ENCODE measurements at regions not wholly inside any gene's neighbourhood (a gene's known extent, or its start where the extent isn't known, plus 50 kb on each side); places are given as distances from the start of the nearest gene placed in this dataset.
A peak's percentile ranks its signal among the peaks of the same experiment; 100 is the strongest.

DNA sequence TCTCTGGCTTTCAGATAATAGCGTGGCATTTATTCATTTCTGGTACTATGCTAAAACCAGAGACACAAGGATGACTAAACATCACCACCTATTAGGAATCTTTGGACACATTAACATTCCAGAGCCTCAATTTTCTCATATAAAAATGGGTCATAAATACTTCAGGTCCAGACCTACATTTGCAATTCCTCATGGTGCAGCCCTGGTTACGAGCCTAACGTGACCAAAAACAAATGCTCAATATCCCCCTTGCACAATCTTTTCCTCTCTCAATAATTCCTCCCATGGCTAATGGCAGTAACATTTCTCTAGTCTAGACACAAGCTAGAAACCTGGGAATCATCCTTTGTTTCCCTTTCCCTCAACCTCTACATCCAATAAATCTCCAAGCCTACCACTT is 112.8 kb upstream of the NABP1 start:
- DNase-seq, result no peak

DNA sequence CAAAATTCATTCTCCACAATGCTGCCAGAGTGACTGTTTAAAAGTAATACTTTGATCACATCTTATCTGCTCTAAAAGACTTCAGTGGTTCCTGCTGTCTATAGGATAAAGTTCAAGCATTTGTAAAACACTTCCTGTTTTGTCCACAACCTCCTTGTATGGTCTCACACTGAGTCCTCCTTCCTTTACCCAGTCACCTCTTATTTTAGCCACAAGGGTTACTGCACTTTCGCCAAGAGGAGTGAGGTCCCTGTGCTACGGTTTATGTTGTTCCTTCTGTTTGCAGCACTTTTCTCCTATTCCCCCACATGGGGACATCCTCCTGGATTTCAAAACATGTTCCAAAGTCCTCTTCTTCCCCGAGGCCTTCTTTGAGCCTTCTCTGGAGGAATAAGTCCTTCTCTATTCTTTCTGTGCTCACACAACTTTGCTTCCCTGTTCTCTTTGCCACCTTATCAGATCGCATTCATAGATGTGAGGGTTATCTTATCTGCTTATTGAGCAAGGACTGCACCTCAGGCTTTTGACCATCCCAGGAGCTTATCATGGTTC is 112.2 kb upstream of the NABP1 start:
- no peak for DNase-seq

DNA sequence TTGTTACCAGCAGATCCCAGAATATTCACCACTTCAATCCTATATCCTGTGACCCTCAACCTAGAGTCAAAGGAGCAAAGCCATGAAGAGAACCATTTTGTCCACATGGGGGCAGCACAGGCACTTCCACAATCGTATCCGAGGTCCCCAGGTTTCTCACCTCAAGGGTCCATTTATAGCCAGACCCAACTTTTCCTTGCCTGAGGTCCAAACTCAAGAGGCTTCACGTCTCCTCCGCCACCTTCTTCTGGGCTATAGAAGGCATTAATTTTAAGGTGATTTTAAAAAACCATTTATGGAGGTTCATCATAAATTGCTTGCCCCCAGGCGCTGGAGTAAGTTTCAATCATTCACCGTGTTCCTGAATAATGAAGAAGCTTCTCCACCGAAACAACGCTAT is 111.6 kb upstream of the NABP1 start:
- peak; percentile 66 for DNase-seq

GRCh38 chr2:191567206-191567605 is 110.7 kb upstream of the NABP1 start:
- DNase-seq, result no peak

- no peak for DNase-seq
Observed at GRCh38 chr2:191569025-191569424, 108.9 kb upstream of the NABP1 start.

GRCh38 chr2:191571163-191571769 is 106.7 kb upstream of the NABP1 start:
- DNase-seq, result peak; percentile 77

DNA sequence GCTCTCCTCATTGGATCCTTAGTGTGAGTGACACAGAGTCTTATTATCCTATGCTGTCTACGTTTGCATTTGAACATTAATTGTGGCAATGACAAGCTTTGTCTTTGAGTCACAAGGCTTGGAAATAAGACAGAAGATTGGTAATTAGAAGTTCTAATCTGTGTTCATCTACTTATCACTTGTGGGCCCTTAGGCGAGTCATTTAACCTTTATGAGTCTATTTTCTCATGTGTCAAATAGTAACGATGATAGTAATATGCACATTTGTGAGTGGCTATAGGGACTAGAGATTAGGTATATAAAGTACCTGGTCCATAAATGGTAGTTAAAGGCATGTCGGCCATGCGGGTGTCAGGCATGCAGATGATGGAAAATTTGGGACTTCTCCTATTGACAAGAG is 105.6 kb upstream of the NABP1 start:
- DNase-seq, result no peak

DNA sequence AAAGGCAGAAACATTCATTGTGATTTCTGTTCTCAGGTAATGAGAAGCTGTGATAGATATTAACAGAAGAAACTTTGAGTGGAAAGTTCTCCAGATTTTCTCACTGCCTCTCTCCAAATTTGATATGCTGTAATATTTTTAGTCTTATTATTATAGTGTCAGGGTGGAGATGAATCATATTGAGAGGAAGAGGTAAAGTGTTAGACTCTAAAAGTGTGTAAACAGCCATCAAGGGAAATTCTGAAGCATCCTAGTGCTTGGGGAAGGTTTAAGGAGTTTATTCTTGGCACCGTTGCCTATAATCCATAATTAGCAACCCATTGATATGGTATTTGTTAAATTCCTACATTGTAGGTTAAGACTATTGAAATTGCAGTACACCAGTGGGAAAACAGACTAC is 104.7 kb upstream of the NABP1 start:
- no peak for DNase-seq

DNA sequence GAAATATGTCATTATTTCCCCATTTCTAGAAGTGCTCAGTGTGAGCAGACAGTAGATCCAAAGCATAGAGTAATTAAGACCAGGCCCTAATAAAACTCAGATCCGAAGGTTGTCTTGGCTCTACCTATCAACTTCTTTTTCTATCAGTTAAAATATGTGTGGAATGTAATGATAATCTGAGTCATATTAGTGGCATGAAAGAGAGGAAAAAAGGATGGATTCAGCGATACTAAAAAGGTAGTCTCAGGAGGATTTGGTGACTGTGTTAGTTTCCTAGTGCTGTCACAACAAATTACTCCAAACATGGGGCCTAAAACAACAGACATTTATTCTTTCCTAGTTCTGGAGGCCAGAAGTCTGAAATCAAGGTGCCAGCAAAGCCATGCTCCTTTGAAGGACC is 103.7 kb upstream of the NABP1 start:
- DNase-seq, result peak; percentile 63

DNA sequence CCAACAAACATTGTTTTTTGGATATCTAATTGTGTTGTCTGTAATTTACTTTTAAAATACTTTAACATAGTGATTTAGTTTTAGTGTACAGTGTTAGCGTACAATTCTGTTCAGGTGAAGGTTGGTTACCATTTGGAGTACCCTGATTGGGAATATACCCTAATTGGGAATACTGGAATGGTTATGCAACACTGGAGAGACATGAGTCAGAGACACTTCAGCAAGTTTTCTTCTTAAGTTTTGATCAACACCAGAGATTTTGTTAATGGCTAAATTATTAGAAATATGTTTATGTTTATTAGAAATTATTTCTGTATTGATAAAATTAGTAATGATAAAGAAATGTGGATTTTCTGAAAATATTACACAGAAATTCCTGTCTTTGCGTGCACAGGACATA is 100.3 kb upstream of the NABP1 start:
- no peak for DNase-seq

DNA sequence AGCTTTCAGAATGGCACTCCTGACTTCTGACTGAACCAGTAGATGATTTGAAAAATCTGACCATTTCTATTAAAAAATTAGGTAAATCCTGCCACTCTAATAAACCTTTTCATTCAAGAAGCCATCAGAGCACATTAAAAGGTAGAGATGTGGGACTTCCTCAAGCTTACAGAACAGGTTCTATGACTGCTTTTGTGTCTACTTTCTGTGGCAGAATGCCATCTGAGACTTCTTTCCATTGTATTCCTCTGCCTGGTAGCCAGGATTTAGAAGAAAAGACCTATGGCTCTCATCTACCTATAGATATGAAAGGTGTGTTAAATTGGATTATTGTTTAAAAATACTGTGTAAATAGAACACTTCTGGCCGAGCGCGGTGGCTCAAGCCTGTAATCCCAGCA is 99.9 kb upstream of the NABP1 start:
- no peak for DNase-seq

DNA sequence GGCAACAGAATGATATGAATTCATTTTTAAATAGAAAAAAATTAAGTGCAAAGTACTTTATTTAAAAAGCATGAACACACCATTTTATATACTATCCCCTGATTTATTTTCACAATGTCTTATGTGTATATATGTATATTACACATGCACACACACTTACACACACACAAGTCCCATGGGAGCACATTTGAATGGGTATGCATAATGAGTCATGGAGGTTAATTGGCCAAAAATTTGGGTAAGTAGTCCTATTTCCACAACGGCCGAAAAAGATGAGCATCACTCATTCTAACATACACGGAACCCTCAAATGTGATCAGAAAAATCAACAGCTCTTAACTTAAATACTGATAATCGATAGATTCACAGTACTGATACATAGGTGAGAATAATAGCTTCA is 97.4 kb upstream of the NABP1 start:
- peak; percentile 79 for DNase-seq

GRCh38 chr2:191581003-191581402 is 96.9 kb upstream of the NABP1 start:
- DNase-seq, result no peak

GRCh38 chr2:191582355-191582754 is 95.6 kb upstream of the NABP1 start:
- peak; percentile 95 for DNase-seq

DNA sequence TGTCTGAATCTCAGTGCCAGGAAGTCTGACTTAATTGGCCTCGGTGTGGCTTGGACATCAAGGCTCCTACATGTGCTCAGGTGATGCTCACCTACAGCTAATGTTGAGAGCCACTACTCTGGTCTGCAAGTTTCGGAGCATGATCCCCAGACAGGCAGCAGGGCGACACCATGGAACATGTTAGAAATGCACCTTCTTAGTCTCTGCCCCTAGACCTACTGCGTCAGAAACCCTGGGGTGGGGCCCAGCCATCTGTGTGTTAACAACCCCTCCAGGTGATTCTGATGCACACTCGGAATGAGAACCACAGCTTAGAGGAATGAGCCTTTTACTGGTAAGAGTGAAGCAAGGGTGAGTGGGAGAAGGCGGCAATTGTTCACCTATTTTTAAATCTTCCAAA is 86.9 kb upstream of the NABP1 start:
- no peak for DNase-seq

- peak; percentile 49 for DNase-seq
Observed at GRCh38 chr2:191593622-191594385, 84.1 kb upstream of the NABP1 start.

GRCh38 chr2:191597186-191597751 is 80.7 kb upstream of the NABP1 start:
- no peak for DNase-seq

- DNase-seq, result no peak
Observed at GRCh38 chr2:191598296-191598695, 79.6 kb upstream of the NABP1 start.

DNA sequence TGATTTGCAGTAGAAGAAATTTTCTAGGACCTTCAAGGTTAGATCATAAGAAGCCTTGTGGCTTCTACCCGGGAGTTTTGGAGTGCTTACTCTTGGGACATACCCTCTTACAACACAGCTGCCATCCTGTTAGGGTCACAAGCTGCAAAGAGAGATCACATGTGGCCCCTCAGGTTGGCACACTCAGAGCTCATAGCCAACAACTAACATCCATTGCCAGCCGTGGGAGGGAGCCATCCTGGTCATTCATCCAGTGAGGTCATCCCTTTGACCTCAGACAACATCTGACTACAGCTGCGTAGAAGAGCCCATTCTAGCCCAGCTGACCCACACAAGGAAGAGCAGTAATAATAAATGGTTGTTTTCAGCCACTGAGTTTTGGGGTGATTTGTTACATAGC is 76.9 kb upstream of the NABP1 start:
- no peak for DNase-seq

- DNase-seq, result no peak
Observed at GRCh38 chr2:191604154-191604553, 73.8 kb upstream of the NABP1 start.

GRCh38 chr2:191607096-191607495 is 70.8 kb upstream of the NABP1 start:
- no peak for DNase-seq

DNA sequence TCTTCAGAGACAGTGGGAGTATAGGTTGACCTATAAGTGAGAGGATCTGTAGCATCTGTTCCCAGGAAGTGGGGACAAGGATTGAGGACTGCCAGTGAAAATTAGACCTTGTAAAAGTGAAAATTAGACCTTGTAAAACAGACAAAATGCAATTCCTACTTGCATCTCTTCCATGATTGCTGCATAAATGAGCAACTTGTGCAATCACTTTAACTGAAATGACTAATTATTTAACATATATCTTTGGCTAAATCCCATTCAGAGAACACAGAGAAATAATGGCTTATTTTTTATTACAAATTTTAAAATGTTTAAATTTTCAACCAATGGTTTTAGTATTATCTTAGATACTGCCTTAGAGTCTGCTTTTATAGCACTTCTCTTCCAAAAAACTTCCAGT is 67.2 kb upstream of the NABP1 start:
- no peak for DNase-seq

DNA sequence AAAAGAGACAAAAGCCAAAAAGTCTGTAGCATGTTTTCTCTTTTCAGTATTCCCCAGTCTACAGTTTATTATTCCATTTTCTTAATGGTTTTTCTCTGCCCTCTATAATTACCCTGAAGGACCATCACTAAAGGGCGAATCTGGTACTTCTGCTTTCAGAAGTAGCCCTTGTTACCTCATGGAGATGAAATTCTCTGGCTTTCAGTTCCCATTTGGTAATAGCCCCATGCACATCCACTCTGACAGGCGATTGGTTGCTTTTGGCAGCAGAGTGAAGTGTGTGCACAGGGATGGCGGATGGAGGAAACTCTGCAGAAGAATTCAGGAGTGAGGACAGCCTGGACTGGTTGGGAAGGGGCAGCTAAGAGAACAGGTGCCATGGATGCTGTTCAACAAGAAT is 66.3 kb upstream of the NABP1 start:
- DNase-seq, result no peak

- DNase-seq, result peak; percentile 99
Observed at GRCh38 chr2:191612496-191612895, 65.4 kb upstream of the NABP1 start.

Data from fibroblast of skin of right biceps (primary cell).